ENCODE measurements at regions not wholly inside any gene's neighbourhood (a gene's known extent, or its start where the extent isn't known, plus 50 kb on each side); places are given as distances from the start of the nearest gene placed in this dataset.

DNA sequence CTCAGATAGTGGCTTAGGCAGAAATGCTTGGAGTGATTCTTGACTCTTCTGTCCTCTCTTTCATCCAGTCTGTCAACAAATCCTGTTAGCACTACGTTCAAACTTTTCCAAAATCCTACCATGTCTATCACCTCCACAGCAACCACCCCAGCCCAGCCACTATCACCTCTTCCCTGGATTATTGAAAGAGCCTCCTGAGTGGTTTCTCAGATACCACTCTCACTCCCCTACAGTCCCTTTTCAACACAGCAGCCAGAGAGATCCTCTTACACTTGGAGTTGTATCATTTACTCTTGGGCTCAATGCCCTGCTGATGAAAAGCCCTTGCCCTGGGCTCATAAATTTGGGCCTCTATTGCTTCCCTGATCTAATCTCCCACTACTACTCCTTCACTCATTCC lies 218.9 kb downstream of the EXOC5 start:
- TF ChIP-seq, protein P1, sequence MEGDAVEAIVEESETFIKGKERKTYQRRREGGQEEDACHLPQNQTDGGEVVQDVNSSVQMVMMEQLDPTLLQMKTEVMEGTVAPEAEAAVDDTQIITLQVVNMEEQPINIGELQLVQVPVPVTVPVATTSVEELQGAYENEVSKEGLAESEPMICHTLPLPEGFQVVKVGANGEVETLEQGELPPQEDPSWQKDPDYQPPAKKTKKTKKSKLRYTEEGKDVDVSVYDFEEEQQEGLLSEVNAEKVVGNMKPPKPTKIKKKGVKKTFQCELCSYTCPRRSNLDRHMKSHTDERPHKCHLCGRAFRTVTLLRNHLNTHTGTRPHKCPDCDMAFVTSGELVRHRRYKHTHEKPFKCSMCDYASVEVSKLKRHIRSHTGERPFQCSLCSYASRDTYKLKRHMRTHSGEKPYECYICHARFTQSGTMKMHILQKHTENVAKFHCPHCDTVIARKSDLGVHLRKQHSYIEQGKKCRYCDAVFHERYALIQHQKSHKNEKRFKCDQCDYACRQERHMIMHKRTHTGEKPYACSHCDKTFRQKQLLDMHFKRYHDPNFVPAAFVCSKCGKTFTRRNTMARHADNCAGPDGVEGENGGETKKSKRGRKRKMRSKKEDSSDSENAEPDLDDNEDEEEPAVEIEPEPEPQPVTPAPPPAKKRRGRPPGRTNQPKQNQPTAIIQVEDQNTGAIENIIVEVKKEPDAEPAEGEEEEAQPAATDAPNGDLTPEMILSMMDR (IDR thresholded peaks at IDR 0.05), result no peak
- TF ChIP-seq POLR2AphosphoS5 (IDR thresholded peaks at IDR 0.05), result no peak

Measured in gastroesophageal sphincter (tissue), 3 donors.